GM13977 (cell line): ENCODE measurements at regions not wholly inside any gene's neighbourhood (a gene's known extent, or its start where the extent isn't known, plus 50 kb on each side); places are given as distances from the start of the nearest gene placed in this dataset.
"Not testable (repeated sequence)": the region's sequence is repeated elsewhere in the genome, so short reads cannot be mapped to it uniquely, and the experiment has no call there.

Source experiments
- DNase-seq: peaks from one replicate; pipeline ENCODE4 v3.0.0; 2012; ENCODE audit warnings: low spot score
- CTCF ChIP-seq: IDR thresholded peaks from 2 replicates; pipeline ENCODE4 v1.5.1; 2012; ENCODE audit warnings: mild to moderate bottlenecking, control low read depth; ENCODE audit not compliant: insufficient read depth; ENCODE audit errors: extremely low read depth, missing control alignments
- in situ Hi-C: fragments of 300-500 bp; cut with MboI; formaldehyde crosslinking; loops from one replicate; pipeline ENCODE4 v1.12.0; 2022; ENCODE audit warnings: low sequenced_read_pairs, low pct_unique_long_range_greater_than_20kb, mixed read lengths, inconsistent platforms; ENCODE audit not compliant: unreplicated experiment

DNA sequence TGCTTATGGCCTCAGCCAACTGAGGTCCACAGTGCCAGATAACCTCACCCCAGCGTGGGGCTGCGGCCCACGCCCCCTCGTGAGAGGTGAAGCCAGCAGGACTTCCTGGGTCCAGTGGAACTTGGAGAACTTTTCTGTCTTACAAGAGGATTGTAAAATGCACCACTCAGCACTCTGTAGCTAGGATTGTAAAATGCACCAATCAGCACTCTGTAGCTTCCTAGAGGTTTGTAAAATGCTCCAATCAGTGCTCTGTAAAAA lies 109.1 kb downstream of the AKAP11 start:
- TF ChIP-seq CTCF = no peak
- in situ Hi-C loops = no loop called here
- DNase-seq = no peak

DNA sequence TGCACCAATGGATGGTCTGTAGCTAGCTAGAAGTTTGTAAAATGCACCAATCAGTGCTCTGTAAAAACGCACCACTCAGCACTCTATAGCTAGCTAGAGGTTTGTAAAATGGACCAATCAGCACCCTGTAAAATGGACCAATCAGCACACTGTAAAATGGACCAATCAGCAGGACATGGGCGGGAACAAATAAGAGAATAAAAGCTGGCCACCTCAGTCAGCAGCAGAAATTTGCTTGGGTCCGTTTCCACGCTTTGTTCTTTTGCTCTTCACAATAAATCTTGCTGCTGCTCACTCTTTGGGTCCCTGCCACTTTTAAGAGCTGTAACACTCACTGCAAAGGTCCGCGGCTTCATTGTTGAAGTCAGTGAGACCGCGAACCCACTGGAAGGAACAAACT lies 109.5 kb downstream of the AKAP11 start:
- in situ Hi-C loops, DNase-seq: not testable (repeated sequence)

GRCh38 chr13:42383025-42383424 lies 111.1 kb downstream of the AKAP11 start:
- TF ChIP-seq CTCF = no peak
- in situ Hi-C loops = no loop called here

DNA sequence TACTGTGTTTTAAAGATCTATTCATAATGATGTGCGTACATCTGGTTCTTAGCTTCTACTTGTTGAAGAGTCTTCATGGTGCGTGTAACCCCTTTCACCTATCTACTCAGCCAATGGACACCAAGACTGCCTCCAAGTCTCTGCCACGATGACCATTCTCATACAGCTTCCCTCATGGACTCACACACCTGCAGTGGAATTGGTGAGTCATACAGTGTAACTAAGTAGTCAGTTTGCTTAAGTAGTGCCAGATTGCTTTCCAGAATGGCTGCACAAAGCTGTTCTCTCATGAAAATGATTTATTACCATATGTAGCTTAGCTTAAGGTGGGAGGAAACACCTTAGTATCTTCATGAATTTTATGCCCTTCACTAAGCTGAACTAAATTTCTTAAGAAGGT lies 112.3 kb downstream of the AKAP11 start:
- in situ Hi-C loops = no loop called here
- TF ChIP-seq CTCF = no peak
- no peak for DNase-seq

More at GRCh38 chr13:42383025-42383424, 111.1 kb downstream of the AKAP11 start:
- DNase-seq = no peak

DNA sequence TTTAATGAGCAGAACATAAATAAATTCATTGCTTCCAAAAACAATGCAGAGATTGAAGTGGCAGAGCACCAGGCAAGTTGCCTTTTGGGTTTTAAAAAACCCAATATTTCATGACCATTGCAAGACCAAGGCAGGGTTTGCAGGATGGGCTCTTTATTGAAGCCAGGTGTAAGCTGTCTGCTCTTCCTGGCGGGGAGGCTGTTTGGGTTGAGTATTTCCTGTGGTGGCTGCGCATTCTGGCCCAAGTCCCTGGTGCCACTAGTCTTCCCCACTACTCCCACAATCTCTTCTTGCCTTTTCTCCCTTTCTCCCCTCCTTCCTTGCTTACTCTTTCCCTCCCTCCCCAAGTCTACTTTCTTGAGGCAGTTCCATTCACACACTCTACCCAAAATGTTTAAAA lies 116.4 kb downstream of the AKAP11 start:
- in situ Hi-C loops = no loop called here
- no peak for DNase-seq
- no peak for TF ChIP-seq CTCF

- TF ChIP-seq CTCF = no peak
- in situ Hi-C loops = no loop called here
Observed at GRCh38 chr13:42389041-42389440, 117.1 kb downstream of the AKAP11 start.

GRCh38 chr13:42392180-42392579 lies 120.2 kb downstream of the AKAP11 start:
- in situ Hi-C loops = no loop called here

More at GRCh38 chr13:42389041-42389440, 117.1 kb downstream of the AKAP11 start:
- DNase-seq = no peak

More at GRCh38 chr13:42392180-42392579, 120.2 kb downstream of the AKAP11 start:
- no peak for TF ChIP-seq CTCF
- no peak for DNase-seq
